Right kidney (tissue), 1 donor: ENCODE measurements at regions not wholly inside any gene's neighbourhood (a gene's known extent, or its start where the extent isn't known, plus 50 kb on each side); places are given as distances from the start of the nearest gene placed in this dataset.

ENCODE experiments used
- DNase-seq: peaks from one replicate; pipeline ENCODE4 v3.0.0-alpha.2; 2016

DNA sequence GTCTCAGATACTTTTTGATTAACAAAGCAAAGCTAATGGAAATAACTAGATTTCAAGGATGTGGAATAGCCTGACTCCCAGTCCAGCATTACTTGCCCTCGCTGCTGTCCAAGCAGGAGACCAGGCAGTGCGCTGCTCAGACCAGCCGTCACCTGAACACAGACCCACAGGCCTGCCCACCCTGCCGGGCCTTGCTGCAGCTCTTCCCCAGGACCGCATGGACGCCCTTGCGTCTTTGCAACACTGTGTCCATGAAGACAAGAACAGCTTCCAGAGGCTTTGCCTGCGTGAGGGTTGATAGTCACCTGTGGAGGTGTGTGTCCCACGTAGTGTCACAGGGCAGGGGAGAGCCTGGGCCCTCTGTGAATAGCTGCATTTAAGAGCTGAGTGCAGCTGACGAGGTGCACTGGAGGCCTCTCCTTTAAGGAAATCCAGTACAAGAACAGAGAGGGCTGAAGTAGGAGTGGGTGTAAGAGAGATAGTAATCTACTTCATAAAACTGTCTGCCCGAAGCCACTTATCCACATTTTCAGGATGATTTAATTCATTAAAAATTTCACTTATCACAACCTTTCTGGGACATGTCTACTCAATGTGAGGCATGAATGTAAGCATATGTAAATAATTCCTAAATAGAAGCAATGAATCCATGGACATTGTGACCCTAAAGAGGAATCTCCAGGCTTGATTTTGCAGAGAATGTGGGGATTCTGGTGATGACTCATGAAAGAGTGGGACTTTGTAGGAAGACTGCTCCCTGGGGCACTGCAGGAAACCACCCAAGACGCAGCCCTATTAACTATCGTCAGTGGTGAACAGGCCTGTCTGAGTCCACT, 176.2 kb upstream of the RAB4A start:
- no peak for DNase-seq

DNA sequence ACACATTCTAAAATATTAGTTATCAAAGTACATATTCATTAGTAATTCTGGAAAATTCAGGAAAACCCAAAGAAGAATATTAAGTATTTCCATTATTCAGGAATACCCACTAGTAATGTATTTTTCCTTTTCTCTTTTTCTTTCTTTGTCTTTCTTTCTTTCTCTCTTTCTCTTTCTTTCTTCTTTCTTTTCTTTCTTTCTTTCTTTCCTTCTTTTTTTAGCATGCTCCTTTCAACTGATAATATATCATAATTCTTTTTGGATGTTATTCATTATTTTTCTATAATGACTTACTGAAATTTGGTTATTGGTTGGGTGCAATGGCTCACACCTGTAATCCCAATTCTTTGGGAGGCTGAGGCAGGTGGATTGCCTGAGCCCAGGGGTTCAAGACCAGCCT, 175.6 kb upstream of the RAB4A start:
- no peak for DNase-seq

DNA sequence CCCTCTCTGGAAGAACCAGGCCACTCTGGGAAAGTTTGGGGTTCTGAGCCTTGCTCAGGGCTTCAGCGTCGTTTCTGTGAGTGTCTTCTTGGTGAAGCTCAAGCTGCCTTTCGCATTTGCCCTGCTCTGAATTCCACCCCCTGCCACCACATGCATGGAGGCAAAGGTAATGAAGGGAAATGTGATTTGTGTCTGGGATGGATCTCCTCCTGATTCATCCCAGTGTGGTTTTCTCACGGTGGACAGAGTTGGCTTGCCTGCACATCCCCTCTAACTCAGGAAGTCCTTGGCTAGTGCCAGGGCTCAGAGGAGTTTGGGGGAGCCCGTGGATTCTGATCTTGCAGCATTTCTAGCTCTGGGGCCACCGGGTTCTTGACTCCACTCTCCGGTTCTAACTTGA, 173.6 kb upstream of the RAB4A start:
- no peak for DNase-seq

DNA sequence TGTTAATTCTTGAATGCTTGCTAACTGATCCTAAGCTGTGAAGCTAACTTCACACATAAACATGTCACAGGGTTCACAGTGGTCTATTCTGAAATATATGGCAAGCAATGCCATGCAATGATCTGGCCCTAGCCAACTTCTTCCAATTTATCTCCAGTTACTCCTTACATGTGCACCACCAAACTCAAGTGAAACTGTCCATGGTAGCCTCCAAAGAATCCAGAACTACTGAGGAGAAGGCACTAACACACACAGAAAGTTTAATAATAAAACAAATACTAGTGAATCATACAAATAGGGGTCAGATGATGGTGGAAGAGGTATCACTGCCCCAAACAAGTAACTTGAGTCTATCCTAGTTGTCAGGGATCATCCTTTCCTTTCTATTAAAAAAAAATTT, 172.6 kb upstream of the RAB4A start:
- no peak for DNase-seq

DNA sequence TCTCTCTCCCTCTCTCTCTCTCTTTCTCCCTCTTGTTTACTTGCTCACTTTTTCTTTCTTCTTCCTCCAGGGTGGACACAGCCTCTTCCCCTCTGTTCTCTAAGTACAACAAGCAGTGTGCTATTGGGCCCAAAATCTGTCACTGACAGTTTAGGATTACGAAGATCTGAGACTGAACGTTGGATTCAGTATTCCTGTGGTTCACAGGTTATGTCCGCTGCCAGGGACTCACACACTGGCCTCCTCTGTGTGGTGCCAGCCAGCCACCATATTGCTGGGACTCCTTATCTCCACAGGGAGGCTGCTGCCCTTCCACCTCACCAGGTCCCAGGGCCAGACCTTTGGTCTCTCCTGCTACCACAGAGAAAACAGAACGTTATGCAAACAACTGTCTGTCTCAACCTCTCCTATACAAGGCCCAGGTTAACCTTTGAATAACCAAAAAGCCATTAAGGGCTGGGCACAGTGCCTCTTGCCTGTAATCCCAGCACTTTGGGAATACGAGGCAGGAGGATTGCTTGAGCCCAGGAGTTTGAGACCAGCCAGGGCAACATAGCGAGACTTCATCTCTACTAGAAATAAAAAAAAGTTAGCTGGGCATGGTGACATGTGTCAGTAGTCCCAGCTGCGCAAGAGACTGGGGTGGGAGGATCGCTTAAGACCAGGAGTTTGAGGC, 171.9 kb upstream of the RAB4A start:
- DNase-seq: no peak

DNA sequence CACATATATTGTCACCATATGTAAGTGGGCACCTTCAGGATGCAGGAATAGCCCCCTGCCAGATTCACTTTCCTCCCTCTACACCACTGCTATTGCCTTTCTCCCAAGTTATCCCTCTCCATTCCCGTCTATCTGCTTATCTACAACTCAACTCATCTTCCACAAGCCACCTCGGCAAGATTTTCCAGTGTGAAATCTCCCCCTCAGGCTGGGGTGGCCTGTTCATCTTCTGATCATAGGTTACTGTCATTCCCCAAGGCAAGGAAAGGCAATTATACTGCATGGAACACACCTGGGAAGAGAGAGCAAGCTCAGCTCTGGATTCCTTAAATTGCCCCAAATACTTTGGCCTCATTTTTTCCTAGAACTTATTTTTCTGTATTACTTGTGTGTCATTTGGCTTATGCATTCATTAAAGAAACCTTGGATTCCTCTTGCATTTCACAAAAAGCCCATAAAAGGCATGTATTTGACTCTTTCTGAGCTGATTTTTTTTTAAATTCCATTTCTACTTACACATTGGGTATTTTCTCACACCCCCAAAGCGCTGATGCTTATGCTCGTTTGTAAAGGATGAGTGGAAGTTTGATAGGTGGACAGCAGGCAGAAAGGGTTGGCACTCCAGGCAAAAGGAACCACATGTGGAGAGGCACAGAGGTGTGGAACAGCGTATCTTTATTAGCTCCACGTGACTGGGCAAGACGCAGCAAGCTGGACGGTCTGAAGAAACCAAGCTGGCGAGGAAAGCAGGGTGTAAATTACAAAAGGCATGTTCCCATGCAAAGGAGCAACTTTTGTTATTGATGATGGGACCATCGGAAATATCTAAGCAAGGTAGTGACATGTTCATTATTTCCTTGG, 169.7 kb upstream of the RAB4A start:
- DNase-seq: no peak

- no peak for DNase-seq
These were observed 168.0 kb upstream of the RAB4A start for GRCh38 chr1:229102741-229103391.

DNA sequence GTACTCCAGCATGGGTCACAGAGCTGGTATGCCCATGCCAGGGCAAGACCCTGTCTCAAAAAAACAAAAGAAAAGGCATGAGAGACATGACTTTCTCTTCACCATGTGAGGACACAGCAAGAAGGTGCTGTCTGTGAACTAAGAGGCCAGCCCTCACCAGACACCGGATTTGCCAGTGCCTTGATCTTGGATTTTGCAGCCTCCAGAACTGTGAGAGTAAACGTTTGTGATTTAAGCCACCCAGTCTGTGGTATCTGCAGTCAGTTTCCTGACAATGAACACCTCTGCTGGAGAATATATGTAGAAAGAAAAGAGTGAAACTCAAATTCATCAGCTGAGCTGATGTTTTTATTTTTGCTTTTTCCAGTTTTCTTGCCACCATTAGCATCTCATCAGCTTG, 166.3 kb upstream of the RAB4A start:
- no peak for DNase-seq

GRCh38 chr1:229105109-229105508, 165.8 kb upstream of the RAB4A start:
- no peak for DNase-seq

- DNase-seq: no peak
These were observed 164.9 kb upstream of the RAB4A start for GRCh38 chr1:229105822-229106525.

DNA sequence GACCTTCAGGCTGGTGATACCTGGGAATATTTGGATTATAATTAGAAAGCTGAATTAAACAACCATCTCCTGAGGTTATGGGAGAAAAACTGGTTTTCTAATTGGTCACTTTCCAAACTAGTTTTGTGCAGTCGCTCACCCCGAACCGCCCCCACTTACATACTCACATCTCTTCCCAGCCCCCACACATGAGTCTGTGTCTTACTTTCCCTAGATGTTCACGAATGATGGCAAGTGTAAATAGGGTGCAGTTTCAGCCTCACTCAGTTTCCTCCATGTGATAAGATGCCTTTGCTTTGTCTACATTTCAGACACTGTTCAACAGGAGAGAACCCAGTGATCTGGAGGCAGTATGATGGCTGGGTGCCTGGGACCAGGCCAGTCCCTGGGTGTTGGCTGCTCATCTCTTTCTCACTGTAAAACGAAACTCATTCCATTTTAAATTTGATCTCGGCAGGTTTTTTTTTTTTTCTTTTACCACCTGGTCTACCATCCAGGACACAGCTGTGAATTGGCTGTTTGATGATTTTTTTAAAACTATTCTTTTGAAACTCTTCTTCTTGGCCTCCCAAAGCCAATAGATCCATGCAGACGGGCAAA, 164.3 kb upstream of the RAB4A start:
- DNase-seq: no peak

- DNase-seq: no peak
These were observed 163.6 kb upstream of the RAB4A start for GRCh38 chr1:229107304-229107815.

DNA sequence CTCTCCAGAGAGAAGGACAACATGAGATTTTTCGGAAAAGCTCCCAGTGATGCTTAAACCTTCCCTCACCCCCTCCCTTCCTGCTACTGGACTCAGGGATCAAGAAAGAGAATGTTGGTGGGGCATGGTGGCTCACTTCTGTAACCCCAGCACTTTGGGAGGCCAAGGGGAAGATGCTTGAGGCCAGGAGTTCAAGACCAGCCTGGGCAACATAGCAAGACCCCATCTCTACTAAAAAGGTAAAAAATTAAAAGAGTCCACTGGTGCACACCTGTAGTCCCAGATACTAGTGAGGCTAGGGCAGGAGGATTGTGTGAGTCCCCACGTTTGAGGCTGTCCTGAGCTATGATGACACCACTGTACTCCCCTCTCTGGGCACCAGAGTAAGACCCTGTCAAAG, 162.9 kb upstream of the RAB4A start:
- no peak for DNase-seq

GRCh38 chr1:229108598-229109201, 162.2 kb upstream of the RAB4A start:
- DNase-seq: peak; percentile 60

DNA sequence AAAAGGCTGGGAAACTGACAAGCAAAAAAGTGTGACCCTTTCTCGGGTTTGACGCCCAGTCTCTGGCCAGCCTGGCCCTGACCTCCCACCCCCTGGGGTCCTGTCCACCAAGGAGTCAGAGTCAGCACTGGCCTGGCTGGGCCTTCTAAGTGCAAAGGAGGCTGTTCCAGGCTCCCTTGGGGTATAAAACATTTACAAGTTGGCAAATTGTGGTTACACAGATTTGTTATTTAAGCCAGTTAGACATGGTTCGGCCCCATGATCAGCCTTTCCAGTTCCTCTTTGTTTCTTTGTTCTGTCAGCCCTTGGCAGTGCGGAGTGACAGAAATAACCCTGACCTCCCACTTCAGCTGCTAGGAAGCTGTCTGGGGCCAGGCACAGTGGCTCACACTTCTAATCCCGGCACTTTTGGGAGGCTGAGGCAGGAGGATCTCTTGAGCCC, 161.6 kb upstream of the RAB4A start:
- DNase-seq: no peak

DNA sequence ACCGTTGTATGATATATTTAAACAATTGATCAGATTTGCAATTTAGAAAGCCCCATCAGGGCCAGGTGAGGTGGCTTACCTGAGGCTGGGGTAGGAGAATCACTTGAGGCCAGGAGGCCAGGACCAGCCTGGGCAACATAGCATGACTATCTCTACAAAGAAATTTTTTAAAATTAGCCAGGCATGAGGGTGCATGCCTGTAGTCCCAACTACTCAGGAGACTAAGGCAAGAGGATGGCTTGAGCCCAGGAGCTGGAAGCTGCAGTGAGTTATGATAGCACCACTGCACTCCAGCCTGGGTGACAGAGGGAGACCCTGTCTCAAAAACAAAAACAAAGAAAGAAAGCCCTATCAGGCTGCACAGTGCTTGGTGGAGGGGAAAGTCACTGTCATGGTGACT, 159.9 kb upstream of the RAB4A start:
- DNase-seq: no peak

GRCh38 chr1:229111703-229112319, 159.1 kb upstream of the RAB4A start:
- no peak for DNase-seq

DNA sequence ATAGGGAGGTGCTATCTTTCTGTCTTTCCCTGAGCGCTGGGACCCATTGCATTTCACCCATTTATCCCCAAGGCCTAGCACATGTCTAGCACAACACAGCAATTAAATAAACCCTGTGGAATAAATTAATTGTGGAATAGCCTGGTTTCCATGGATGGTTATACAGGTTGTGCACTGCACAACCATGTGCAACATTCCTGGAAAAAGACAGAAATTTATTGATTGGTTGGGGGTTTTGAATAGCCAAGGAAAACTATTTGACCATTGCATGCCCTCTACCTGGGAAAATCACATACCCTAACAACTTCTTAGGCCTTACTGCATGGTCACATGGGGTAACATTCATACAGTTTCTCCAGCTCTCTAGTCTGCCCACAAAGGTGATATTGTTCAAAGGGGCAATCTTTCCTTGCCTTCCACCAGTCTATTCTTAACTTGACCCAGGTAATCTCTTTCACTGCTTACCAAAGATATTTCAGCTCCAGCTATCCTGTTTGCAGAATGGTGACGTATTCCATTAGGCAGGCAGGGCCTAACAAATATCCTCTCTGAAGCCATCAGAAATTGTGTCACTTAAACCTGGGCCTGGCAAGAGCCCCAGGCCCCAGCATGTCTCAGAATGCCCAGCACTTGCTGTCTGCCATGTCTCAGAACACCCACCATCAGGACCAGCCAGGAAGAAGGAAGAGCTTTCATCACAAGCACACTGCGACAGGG, 157.9 kb upstream of the RAB4A start:
- DNase-seq: no peak

DNA sequence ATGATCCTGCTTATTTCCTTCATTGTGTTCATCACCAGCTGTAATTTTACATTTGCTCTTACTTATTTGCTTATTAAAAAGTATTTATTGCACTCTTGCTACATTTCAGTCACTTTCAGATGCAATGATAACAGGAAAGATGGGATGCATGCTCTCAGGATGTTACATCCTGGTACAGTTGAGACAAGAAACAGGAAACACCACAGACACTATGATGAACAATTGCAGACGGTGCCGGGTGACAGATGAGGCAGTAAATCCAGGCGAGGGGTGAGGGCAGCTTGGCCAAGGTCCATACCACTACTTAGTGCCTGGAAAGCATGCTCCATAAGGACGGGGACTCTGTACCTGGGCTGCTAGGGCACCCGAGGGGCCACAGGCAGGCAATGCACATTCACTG, 156.6 kb upstream of the RAB4A start:
- no peak for DNase-seq
